HG03571 (cell line): ENCODE measurements at regions not wholly inside any gene's neighbourhood (a gene's known extent, or its start where the extent isn't known, plus 50 kb on each side); places are given as distances from the start of the nearest gene placed in this dataset.

Experiments
- ATAC-seq: cut with Tn5 transposase; IDR thresholded peaks from one replicate; pipeline ENCODE4 v1.9.1; 2021; ENCODE audit not compliant: unreplicated experiment

DNA sequence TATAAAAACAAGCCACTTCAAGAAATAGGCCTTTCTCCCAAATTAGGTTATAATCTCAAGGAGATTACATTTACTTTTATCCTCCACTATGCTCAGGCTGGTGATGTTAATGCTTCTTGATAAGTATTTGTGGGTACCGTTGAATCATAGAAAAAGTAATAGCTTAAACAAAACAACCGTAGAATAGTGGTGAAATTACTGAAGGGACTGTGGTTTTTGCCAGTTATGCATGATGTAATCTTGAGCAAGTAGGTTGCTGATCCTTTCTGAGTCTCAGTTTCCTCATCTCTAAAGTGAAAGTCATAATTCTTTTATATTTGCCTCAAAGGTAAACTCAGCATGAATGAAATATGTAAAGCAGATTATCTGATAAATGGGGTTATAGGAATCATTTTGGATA is 187.3 kb upstream of the JAG1 start:
- no peak for ATAC-seq

DNA sequence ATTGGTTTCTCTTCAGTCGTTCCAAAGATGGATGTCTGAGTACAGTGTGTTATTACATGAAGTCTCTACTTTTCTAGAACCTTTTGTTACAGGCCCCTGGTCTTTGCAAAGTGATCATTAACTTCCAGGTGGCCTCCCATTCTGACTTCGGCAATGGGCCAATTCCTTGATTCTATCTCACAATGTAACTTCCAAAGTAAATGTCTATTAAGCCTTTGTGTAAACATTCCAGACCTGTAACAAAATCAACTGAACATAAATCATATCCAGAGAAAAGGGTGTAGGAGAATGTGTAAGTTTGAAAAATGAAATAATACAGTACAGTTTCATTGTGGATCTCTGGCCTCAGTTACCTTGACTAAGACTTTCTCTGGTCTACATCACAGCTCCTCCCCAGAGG is 187.8 kb upstream of the JAG1 start:
- no peak for ATAC-seq

DNA sequence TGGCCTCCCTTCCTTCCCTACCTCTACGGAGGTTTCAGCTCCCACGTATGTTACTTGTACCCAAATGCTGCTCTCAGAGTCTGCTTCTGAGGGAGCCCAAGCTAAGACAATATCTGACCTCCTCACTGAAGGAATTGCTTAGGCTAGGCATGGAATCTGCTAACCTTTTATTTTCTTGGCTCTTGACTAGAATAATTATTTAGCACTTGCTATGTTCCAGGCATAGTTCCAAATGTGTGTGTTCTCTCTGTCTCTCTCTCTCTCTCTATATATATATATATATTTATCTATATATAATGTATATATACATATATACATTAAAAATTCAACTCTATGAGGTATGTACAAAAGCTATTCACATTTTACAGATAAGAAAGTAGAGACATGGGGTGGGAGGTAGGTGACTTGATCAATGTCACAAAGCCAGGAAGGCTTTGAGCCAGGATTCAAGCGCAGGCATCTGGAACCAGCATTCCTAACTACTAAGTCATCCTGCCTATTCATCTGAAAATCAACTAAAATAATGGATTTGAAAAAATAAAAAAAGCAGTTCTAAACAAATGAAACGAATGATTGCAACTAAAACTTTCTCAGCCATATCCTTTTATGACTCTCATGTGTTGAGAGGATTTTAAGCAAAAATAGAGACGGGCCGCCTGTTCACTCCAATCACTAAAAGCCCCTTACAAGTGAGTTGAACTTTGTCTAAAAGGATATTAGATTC is 189.7 kb upstream of the JAG1 start:
- ATAC-seq, result no peak

DNA sequence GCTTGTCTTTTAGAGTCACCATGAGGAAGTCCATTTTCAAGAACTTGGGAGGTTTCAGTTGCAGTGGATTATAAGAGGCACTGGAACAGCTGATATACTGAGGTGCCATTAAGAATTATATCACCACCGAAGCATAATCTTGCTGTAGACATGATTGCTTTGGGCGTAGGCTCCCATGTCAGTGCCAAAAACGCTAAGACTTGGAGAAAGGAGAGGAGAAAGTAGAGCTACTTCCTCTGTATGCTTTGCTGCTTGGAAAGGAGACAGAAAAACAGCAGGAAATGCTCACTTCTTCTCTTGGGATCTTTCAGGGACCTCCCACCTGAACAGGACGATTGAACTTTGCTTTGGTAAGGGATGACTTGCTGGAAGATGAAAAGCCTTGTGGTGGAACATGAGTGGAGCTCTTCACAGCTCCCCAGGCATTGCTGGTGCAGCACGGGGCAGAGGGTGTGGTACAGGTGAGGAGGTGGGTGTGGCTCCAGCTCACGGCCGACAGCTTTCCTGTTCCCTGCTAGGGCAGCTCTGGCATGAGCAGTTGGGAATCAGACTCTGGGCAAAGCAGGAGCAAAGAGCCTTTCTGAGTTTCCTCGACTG is 190.4 kb upstream of the JAG1 start:
- ATAC-seq, result no peak

DNA sequence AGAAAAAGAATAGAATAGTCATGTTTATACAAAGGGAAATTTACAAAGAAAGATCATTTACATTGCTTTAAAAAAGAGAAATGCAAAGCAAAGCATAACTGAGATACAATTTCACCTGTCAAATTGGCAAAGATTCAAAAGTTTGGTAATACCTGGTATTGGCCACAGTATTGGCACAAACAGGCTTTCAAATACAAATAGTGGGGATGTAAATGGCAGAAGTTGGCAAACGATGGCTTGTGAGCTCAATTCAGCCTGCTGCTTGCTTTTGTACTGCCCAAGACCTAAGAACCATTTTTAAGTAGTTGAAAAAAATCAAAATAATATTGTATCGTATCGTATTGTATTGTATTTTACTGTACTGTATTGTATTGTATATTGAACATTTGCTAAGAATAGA is 194.5 kb upstream of the JAG1 start:
- ATAC-seq, result no peak

DNA sequence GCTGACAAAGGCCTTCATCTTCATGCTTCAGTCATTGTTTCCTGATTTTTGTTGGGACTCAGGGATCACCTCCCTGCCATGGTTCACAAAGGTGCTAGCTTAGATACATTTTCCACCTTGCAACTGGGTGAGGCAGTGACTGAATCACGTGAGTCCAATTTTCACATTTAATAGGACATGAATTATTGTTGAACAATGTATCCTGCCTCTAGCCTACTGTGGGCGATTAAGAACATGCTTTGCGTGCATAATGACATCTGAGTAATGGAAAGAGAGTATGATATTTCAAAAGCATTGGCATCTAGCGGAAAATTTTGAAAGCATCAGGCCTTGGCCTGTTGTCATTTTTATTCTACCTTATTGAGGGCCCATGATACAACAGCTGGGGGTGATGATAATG is 199.2 kb upstream of the JAG1 start:
- ATAC-seq, result no peak

DNA sequence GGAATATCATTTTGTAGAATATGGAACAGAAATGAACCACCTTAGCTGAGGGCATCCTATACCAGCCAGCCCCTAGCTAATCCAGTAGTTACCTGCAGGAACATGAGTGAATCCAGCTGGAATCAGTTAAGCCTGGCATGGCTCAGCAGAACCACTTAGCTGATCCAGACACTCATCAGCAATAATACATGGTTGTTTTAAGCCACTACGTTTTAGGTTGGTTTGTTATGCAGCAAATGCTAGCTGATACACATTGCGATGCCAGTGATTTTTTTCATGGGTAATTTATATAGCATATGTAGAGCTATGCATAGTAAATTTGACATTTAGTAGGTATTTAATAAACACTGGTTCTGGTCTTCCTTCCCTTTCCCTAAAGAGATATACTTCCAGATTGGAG is 201.9 kb upstream of the JAG1 start:
- ATAC-seq, result no peak

DNA sequence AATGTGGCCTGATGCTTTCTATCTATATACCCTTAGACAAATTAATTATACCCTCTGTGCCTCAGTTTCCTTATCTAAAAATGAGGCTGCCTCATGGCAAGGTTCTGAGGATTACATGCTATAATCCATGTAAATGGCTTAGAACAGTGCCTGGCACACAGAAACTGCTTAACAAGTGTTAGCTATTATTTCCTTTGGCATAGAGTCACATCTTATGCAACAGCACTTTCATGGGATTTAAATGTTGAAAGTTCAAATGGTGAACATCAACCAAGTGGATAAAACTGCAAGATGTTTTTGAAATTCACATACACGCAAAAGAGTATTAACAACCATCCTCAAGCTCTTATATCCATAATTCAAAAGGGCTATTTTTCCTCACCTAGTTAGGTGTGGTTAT is 202.8 kb upstream of the JAG1 start:
- ATAC-seq, result no peak

DNA sequence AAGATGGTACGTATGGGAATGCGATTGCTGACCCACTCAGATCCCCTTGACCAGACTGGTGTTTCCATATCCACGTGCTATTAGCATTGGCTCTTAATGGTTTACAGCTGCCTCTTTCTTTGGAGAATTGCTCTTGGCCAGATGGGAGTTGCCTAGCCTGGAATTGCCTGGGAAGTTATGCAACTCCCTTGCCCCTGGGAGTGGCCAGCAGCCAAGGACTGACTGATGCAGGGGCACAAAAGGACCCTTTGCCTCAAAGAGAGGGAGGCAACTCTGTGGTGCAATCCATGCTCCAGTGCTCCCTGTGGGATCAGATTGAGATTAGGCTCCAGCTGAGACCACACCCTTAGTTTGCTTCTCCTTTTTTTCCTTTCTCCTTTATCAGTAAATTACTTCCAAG is 203.5 kb upstream of the JAG1 start:
- no peak for ATAC-seq

DNA sequence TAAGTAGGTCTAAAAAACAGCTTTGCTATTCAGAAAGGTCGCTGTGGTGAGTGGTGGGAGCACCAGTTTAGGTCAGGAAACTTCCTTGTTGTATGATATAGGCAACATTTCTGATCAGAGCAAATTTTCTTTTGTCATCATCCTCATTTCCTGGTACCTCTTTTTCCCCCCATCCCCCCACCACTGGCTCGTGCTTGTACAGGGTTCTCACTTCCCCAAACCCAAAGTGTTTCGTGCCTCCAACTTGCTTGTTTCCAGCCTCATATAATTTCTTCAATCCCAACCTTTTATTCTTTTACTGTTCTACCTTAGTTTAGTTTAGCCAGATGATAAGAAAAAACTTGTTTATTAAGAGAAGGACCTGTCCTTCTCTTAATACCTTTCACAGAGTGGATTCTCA is 209.4 kb upstream of the JAG1 start:
- ATAC-seq, result no peak

DNA sequence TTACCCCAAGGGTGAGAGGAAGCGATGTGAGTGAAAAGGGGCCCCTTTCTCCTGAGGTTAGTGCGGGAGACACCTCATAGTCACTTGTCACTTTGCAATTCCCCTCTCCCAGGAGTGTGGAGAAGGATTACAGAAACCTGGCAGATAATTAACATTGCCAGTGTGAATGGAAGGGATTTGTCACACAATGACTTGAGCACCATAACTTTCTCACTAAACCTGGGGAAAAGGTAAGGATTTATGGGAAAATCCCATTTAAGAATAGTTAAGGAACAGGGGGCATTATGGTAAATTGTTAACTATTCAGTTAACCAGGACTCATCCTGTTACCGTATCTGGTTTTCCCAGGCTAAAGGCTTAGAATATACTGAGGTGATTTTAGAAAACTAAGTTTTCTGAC is 219.5 kb upstream of the JAG1 start:
- no peak for ATAC-seq

DNA sequence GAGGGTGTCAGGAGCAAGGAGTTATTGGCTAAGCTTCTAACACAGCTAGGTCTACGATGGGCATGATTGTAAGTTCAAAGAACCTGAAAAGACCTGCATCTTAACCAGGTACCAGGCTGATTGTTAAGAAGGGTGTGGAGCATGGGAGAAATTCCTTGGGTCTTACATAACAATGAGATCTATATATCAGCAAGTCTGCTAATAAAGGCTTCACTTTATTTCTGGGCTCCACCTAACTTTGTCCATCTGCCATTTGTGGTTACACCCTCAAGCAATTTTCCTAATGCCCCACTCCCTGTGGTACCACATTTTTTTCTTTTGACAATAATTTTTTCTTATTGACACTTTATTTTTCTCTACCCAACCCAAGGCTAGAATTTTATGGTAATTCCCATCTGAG is 223.5 kb upstream of the JAG1 start:
- ATAC-seq, result no peak

DNA sequence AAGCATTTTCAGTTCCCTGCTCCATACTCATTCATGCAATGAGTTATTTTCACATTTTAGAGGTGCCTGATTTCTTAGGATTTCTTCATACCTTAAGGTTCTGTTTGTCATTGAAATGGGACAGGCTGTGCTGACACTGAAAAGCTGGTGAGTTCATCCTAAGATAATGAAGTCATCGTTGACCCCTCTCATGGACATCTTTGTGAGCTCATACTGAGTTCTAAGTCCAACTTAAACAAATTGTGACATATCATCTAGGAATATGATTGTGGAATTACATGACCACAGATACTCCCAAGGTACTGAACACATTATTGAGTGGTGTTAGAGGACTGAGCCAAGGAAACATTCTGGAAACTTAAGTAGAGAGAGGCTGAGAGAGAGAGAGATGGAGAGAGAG is 224.8 kb upstream of the JAG1 start:
- ATAC-seq, result no peak

DNA sequence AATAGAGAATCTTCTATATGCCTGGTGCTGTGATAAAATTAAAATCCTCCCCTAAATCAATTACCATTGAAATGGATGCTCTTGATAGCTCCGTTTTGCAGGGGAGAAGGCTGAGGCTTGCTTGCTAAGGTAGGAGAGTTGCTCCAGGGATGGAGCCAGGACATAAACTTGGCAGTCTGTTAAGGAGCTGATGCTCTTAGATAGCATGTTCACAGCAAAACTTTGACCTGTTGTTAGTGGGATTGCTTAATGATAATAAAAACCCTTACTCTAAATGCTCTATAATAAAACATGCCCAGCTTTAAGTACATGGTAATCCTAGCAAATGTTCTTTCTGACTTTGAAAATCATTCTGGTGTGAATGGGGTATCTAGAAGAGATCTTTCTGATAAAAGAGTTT is 228.4 kb upstream of the JAG1 start:
- ATAC-seq, result no peak

DNA sequence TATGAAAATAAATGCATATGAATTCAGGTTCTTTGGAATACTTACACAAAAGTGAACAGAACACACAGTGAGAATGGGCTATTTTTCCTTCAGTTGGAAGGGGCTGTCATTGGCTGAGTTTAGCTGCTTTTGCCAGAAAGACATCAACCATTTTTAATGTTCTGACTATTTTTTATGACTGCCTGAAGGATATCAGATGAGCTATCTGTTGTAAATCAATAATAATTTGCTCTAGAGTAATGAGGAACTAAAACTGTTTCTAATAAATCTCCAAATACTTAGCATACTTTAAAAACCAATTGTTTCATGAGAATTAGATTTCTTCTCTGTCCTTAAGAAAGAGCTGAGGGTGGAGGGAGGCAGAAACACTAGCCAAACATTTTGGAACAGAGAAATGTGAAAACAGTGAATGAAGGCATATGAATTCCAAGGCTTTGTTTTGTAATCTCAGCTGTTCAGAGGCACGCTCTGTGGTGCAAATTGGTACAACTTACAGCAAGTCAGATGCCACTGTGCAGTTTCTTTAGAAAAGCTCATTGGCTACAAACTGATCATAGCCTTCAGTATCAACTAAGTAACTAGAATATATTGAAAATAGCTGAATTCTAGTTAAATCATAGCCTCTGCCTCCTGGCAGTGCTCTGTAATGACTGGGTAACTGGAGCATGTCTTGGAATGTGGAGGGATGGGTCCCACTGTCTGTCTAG is 228.9 kb upstream of the JAG1 start:
- ATAC-seq, result no peak

DNA sequence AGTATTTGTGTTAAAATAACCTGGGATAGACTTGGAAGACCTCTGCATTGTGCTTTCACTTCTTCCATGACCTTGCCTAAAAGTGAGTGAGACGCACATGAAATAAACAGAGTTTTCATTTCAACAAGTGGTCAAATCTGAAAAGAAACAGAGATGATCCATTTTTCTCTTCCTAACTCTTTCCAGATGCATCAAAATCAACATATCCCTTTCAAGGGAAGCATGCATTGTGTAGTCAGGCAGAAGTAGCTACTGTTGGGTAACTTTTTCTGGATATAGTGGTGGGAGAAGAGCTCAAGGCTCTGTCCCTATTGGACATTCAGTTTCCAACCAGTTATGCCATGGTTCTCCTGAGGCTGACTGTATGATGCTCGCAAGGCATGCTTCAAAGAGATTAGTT is 233.0 kb upstream of the JAG1 start:
- no peak for ATAC-seq

DNA sequence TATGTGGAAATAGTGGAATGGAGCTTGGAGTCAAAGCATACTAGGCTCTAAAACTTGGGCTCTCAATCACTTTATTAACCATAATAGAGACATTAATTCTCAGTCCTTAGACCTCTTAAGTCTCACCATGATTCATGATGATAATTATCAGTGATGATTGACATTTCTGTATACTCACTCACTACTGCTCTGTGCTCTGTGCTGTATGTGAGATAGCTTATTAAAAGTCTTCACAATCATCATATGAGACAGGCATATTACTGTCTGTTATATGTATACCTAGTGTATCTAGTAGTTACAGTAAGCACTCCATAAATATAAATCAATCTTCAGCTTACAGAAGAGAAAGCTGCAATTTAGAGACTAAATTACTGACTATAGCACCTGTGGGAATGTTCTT is 236.0 kb upstream of the JAG1 start:
- no peak for ATAC-seq

DNA sequence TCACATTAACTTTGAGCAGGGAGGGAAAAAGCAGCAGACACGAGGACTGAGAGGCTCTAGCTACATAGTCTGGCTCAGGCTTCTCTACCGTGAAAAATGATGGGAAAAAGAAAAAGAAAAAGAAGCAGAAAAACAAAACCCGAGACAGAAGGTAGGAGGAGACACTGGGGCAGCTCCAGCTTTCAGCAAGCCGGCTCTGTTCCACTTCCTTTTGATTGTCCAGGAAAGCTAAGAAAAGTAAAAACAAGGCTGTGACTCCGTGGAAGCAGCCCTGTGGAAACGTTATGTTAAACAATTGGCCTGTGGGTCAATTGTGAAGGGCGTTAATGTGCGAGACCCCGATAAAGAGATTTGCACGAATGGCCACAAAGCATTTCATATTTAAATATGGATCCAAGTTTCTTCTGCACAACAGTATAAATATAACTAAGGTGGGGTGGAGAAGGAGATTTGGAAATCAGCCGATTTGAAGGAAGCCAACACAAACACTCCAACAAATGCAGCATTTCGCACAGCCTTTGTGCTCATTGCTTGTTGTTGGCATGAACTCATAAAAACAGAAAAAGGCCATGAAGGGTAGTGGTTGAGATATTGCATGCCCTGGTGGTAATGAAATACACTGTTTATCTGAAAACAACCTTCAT is 236.9 kb upstream of the JAG1 start:
- no peak for ATAC-seq

DNA sequence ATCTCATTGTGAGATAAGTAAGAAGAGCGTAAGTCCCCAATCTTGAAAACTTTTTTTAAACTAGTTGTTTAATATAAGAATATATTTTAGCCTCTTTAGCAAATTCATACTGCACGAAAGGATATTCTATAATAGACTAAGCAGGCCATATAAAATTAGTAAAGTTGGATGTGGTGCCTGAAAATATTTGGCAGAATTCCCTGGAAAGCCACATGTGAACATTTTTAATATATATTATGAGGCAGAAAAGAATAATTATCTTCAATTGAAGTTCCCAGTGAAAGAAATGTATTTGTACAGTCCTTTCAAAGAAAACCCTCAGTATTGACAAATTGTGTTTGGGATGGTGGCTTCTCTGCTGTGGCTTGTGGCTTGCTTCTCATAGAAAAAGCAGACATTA is 237.5 kb upstream of the JAG1 start:
- ATAC-seq, result no peak

DNA sequence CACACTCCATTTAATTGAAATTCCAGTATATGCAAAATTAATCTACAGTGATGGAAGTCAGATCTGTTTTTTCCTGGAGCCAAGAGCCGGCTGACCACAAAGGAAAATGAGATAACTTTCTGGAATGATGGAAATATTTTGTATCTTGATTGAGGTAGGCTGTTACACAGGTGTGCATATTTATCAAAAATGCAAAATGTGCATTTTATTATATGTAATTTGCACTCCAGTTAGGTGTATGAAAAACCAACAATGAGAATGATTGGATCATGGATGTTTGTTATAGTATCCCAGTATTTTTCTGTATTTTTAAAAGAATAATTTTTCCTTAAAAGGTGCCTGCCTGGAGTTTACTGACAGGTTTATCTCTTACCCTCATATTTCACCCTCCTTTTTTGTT is 242.0 kb upstream of the JAG1 start:
- no peak for ATAC-seq

DNA sequence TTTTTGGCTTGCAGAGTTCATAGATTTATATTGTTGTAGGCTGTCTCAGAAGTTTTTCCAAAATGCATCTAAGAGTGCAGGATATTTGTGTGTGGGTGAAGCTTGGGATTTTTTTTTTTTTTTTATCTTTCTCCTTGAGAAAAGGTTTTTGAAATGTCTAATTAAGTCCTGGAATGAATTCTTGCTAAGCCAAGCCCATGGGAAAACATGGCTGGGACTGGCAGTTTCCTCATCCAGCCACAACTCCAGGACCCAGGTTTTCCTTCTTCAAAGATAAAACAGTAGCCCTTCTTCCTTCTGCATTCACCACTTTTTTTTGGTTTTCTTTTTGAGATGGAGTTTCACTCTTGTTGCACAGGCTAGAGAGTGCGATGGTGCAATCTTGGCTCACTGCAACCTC is 242.5 kb upstream of the JAG1 start:
- no peak for ATAC-seq

DNA sequence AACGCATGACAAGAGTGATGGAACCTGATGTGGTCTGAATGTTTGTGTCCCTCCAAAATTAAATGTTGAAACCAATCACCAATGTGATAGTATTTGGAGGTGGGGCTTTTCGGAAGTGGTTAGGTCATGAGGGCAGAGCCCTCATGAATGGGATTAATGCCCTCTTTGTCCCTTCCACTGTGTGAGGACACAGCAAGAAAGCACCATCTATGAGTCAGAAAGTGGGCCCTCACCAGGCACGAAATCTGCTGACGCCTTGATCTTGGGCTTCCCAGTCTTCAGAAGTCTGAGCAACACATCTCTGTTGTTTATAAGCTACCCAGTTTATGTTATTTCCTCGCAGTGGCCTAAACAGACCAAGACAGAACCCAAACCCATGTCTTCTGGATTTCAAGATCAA is 244.0 kb upstream of the JAG1 start:
- no peak for ATAC-seq
